ENCODE measurements at regions not wholly inside any gene's neighbourhood (a gene's known extent, or its start where the extent isn't known, plus 50 kb on each side); places are given as distances from the start of the nearest gene placed in this dataset.
"Not testable (repeated sequence)": the region's sequence is repeated elsewhere in the genome, so short reads cannot be mapped to it uniquely, and the experiment has no call there.

- WGBS, 2 donors: 94 to 95% methylated on average over 6 of the region's 6 CpGs
- H3K27me3 ChIP-seq: no peaks in the 10 kb centered on the region
- TF ChIP-seq EP300 (IDR thresholded peaks at IDR 0.05) (no peak), POLR2A (IDR thresholded peaks at IDR 0.05) (no peak), POLR2AphosphoS5 (IDR thresholded peaks at IDR 0.05) (no peak), CTCF (IDR thresholded peaks at IDR 0.05) (no peak)
- no peaks in the 10 kb centered on the region for H3K36me3 ChIP-seq
- ATAC-seq (ENCODE audit: low FRiP score in 2 of 2): no peak
- H3K4me3 ChIP-seq: no peak overlapping the region
- DNase-seq: no peak
- H3K9me3 ChIP-seq: no peaks in the 10 kb centered on the region
- no peak overlapping the region for H3K27ac ChIP-seq
- H3K4me1 ChIP-seq: no peaks in the 10 kb centered on the region
Measured at GRCh38 chr2:109049022-109049421, 60.0 kb upstream of the EDAR start.

DNA sequence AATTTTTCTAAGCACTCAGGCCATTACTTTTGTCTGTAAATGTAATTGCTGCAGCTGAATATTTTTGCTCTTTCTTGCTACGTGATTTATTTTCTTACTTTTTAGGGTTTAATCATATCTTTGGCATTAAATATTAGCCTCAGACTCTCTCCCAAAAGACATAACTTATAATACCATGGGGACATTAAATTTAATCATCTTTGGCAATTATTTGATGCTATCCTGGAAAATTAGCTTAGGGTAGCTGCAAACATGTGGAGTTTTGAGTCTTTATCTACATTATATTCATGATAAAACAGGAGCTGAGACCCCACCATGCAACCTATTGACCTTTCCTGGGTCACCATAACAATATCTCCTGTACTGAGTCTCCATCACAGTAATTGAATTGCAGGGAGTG, 59.1 kb upstream of the EDAR start:
- Histone ChIP-seq H3K27me3 (no peaks in the 10 kb centered on the region), H3K36me3 (no peaks in the 10 kb centered on the region), H3K4me3 (no peak overlapping the region), H3K27ac (no peak overlapping the region), H3K9me3 (no peaks in the 10 kb centered on the region), H3K4me1 (no peaks in the 10 kb centered on the region)
- 91 to 100% methylated on average over 1 of the region's 1 CpG for WGBS, 2 donors
- DNase-seq (no peak), ATAC-seq (ENCODE audit: low FRiP score in 2 of 2) (no peak)
- no peak for TF ChIP-seq CTCF (IDR thresholded peaks at IDR 0.05)
- no peak for TF ChIP-seq POLR2AphosphoS5 (IDR thresholded peaks at IDR 0.05)
- no peak for TF ChIP-seq EP300 (IDR thresholded peaks at IDR 0.05)
- TF ChIP-seq POLR2A (IDR thresholded peaks at IDR 0.05): no peak

DNA sequence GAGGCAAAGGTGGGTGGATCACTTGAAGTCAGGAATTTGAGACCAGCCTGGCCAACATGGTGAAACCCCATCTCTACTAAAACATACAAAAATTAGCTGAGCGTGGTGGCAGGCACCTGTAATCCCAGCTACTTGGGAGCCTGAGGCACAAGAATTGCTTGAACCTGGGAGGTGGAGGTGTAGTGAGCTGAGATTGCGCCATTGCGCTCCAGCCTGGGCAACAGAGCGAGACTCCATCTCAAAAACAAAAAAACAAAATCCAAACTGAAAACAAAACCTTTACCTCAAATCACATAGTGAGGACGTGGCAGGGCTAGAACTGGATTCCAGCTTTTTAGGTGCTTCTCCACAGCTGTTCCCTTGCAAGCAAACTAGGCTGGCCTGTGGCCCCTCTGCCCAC, 58.5 kb upstream of the EDAR start:
- not testable (repeated sequence) for H3K27me3 ChIP-seq; H3K4me3 ChIP-seq; H3K4me1 ChIP-seq; ATAC-seq (ENCODE audit: low FRiP score in 2 of 2); H3K36me3 ChIP-seq; H3K9me3 ChIP-seq; H3K27ac ChIP-seq; DNase-seq
- 92 to 95% methylated on average over 5 of the region's 5 CpGs for WGBS, 2 donors

- no peaks in the 10 kb centered on the region for H3K9me3 ChIP-seq
- H3K4me3 ChIP-seq: no peak overlapping the region
- no peaks in the 10 kb centered on the region for H3K4me1 ChIP-seq
- H3K27me3 ChIP-seq: no peaks in the 10 kb centered on the region
- WGBS, 2 donors: 49 to 89% methylated on average over 1 to 4 of the region's 4 CpGs
- no peak overlapping the region for H3K27ac ChIP-seq
- TF ChIP-seq POLR2A (IDR thresholded peaks at IDR 0.05): no peak
- TF ChIP-seq CTCF (IDR thresholded peaks at IDR 0.05): no peak
- TF ChIP-seq POLR2AphosphoS5 (IDR thresholded peaks at IDR 0.05): no peak
- peak; percentile 26 to 40 for ATAC-seq (ENCODE audit: low FRiP score in 2 of 2)
- no peak for DNase-seq
- no peaks in the 10 kb centered on the region for H3K36me3 ChIP-seq
Measured at GRCh38 chr2:109046925-109047508, 58.0 kb upstream of the EDAR start.

- TF ChIP-seq POLR2AphosphoS5 (IDR thresholded peaks at IDR 0.05) (no peak), EP300 (IDR thresholded peaks at IDR 0.05) (no peak), CTCF (IDR thresholded peaks at IDR 0.05) (no peak), POLR2A (IDR thresholded peaks at IDR 0.05) (no peak)
- DNase-seq: no peak
- ATAC-seq (ENCODE audit: low FRiP score in 2 of 2): no peak
Measured at GRCh38 chr2:109045505-109045904, 56.5 kb upstream of the EDAR start.

More at GRCh38 chr2:109045505-109045904, 56.5 kb upstream of the EDAR start:
- WGBS, 2 donors: 68 to 83% methylated on average over 8 to 9 of the region's 9 CpGs
- H3K4me1 ChIP-seq: no peaks in the 10 kb centered on the region
- H3K27me3 ChIP-seq: no peaks in the 10 kb centered on the region
- no peaks in the 10 kb centered on the region for H3K36me3 ChIP-seq
- H3K9me3 ChIP-seq: no peaks in the 10 kb centered on the region
- no peak overlapping the region for H3K27ac ChIP-seq
- H3K4me3 ChIP-seq: no peak overlapping the region

Measured in upper lobe of left lung (tissue), 6 donors.